Lower leg skin (tissue), 3 donors: ENCODE measurements at regions not wholly inside any gene's neighbourhood (a gene's known extent, or its start where the extent isn't known, plus 50 kb on each side); places are given as distances from the start of the nearest gene placed in this dataset.

Experiments used
- POLR2A ChIP-seq, 2 donors: fragments of 450-650 bp; IDR thresholded peaks; one replicate each; pipeline ENCODE4 v1.6.1; 2016 to 2017; ENCODE audit warnings: antibody characterized with exemption in 2 of 2, mild to moderate bottlenecking in 1 of 2, moderate library complexity in 1 of 2
- TF ChIP-seq, protein P1 (sequence below), 3 donors: fragments of 450-650 bp; IDR thresholded peaks; one replicate each; pipeline ENCODE4 v1.5.1; 2016; ENCODE audit warnings: antibody characterized with exemption in 3 of 3, mild to moderate bottlenecking in 3 of 3, moderate library complexity in 2 of 3

- TF ChIP-seq, protein P1, sequence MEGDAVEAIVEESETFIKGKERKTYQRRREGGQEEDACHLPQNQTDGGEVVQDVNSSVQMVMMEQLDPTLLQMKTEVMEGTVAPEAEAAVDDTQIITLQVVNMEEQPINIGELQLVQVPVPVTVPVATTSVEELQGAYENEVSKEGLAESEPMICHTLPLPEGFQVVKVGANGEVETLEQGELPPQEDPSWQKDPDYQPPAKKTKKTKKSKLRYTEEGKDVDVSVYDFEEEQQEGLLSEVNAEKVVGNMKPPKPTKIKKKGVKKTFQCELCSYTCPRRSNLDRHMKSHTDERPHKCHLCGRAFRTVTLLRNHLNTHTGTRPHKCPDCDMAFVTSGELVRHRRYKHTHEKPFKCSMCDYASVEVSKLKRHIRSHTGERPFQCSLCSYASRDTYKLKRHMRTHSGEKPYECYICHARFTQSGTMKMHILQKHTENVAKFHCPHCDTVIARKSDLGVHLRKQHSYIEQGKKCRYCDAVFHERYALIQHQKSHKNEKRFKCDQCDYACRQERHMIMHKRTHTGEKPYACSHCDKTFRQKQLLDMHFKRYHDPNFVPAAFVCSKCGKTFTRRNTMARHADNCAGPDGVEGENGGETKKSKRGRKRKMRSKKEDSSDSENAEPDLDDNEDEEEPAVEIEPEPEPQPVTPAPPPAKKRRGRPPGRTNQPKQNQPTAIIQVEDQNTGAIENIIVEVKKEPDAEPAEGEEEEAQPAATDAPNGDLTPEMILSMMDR (IDR thresholded peaks at IDR 0.05): no peak
- no peak for TF ChIP-seq POLR2A (IDR thresholded peaks at IDR 0.05)
These were observed 207.2 kb upstream of the DAPK1 start for GRCh38 chr9:87290241-87291052.
